Nephron progenitor cell (in vitro differentiated cells): ENCODE measurements at regions not wholly inside any gene's neighbourhood (a gene's known extent, or its start where the extent isn't known, plus 50 kb on each side); places are given as distances from the start of the nearest gene placed in this dataset.
A peak's percentile ranks its signal among the peaks of the same experiment; 100 is the strongest.

ENCODE experiments used
- DNase-seq: peaks from one replicate; pipeline ENCODE4 v3.0.0; 2021
- H3K27ac Mint-ChIP-seq: 2 replicates; pipeline ENCODE4 v1.8.0; 2021; ENCODE audit warnings: mild to moderate bottlenecking, moderate library complexity, mixed read lengths
- H3K27me3 Mint-ChIP-seq: 2 replicates; pipeline ENCODE4 v1.8.0; 2021; ENCODE audit warnings: mild to moderate bottlenecking, low read depth, mixed read lengths; ENCODE audit not compliant: poor library complexity
- H3K36me3 Mint-ChIP-seq: 2 replicates; pipeline ENCODE4 v1.8.0; 2021; ENCODE audit warnings: low read depth, mixed read lengths
- H3K4me1 Mint-ChIP-seq: 2 replicates; pipeline ENCODE4 v1.8.0; 2021; ENCODE audit warnings: mixed read lengths
- H3K4me3 Mint-ChIP-seq: 2 replicates; pipeline ENCODE4 v1.8.0; 2021; ENCODE audit warnings: mild to moderate bottlenecking, moderate library complexity, mixed read lengths
- H3K9me3 Mint-ChIP-seq: 2 replicates; pipeline ENCODE4 v1.8.0; 2021; ENCODE audit warnings: mild to moderate bottlenecking, moderate library complexity, mixed read lengths
- TF ChIP-seq, protein P1 (sequence below): fragments of 200-600 bp; sonication (generic); IDR thresholded peaks from 2 replicates; pipeline ENCODE4 v1.5.0; 2021; ENCODE audit warnings: antibody characterized with exemption

DNA sequence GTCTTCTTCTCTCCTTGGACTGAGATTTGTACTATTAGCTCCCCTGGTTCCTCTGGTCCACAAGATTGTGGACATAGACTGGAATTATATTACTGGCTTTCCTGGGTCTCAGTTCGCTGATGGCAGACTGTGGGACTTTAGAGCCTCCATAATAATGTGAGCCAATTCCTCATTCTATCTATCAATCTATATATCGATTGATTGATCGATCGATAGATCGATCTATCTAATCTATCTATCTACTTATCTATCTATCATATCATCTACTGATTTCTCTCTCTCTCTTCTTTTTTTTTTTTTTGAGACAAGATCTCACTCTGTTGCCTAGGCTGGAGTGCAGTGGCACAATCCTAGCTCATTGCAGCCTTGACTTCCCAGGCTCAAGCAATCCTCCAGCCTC lies 51.5 kb upstream of the DDR1 start:
- peak overlapping the region; percentile 70 for H3K27ac Mint-ChIP-seq
- TF ChIP-seq, protein P1, sequence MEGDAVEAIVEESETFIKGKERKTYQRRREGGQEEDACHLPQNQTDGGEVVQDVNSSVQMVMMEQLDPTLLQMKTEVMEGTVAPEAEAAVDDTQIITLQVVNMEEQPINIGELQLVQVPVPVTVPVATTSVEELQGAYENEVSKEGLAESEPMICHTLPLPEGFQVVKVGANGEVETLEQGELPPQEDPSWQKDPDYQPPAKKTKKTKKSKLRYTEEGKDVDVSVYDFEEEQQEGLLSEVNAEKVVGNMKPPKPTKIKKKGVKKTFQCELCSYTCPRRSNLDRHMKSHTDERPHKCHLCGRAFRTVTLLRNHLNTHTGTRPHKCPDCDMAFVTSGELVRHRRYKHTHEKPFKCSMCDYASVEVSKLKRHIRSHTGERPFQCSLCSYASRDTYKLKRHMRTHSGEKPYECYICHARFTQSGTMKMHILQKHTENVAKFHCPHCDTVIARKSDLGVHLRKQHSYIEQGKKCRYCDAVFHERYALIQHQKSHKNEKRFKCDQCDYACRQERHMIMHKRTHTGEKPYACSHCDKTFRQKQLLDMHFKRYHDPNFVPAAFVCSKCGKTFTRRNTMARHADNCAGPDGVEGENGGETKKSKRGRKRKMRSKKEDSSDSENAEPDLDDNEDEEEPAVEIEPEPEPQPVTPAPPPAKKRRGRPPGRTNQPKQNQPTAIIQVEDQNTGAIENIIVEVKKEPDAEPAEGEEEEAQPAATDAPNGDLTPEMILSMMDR, result no peak
- H3K4me3 Mint-ChIP-seq, result no peak overlapping the region
- H3K27me3 Mint-ChIP-seq, result peaks cover 15% of the 10 kb centered on the region
- no peaks in the 10 kb centered on the region for H3K9me3 Mint-ChIP-seq
- no peaks in the 10 kb centered on the region for H3K36me3 Mint-ChIP-seq
- H3K4me1 Mint-ChIP-seq, result peaks cover 43% of the 10 kb centered on the region
- DNase-seq, result no peak

DNA sequence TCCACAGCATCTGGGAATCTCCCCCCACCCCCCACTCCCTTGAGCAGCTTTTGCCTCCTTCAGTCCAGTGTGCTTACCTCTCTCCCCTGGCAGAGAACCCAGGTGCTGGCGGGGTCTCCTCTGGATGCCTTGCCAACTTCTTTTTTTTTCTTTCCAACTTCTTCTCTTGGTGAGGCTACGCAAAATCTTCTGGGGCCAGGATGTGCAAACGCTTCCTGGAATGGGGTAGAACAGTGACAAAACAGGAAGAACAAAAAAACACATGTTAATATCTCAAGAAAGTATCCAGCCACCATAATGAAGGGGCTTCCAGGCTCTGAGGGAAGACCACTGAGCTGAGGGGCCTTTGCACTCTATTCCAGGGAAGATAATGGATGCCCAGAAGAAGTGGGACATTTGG lies 53.9 kb upstream of the DDR1 start:
- Mint-ChIP-seq H3K4me3 (no peak overlapping the region), H3K27me3 (peaks cover 18% of the 10 kb centered on the region), H3K9me3 (no peaks in the 10 kb centered on the region), H3K4me1 (peaks cover 45% of the 10 kb centered on the region), H3K36me3 (no peaks in the 10 kb centered on the region), H3K27ac (no peak overlapping the region)
- TF ChIP-seq, protein P1, result no peak
- DNase-seq, result no peak

DNA sequence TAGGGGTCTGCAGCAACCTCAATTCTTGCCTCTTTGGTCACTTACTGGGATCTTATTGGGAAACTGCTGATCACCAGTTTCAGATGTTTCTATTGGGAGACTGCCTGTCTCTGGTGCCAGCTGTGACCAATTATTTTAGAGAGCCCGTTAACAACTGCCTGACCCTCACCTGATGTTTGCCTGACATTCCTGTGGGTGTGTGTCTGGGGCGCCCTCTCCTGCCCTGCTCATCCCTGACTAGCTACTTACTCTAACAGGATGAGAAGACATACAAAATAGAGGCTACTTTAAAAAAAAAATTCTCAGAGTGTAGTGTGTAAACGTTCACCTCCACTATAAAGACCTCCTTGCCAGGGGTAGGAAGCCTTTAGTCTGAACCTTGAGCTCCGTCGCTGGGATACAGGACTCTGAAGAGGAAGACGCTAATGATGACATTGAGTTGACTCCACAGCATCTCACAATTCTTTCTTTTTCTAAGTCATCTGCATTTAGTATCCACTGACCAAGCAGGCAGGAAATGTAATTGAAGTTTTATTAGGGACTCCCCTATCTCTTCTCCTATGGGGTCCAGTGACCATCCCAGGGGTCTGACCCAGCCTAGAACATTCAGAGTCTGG lies 54.6 kb upstream of the DDR1 start:
- Mint-ChIP-seq H3K36me3 (no peaks in the 10 kb centered on the region), H3K4me3 (no peak overlapping the region), H3K27me3 (peaks cover 18% of the 10 kb centered on the region), H3K4me1 (peaks cover 42% of the 10 kb centered on the region), H3K9me3 (no peaks in the 10 kb centered on the region), H3K27ac (no peak overlapping the region)
- no peak for DNase-seq
- TF ChIP-seq, protein P1, result no peak

DNA sequence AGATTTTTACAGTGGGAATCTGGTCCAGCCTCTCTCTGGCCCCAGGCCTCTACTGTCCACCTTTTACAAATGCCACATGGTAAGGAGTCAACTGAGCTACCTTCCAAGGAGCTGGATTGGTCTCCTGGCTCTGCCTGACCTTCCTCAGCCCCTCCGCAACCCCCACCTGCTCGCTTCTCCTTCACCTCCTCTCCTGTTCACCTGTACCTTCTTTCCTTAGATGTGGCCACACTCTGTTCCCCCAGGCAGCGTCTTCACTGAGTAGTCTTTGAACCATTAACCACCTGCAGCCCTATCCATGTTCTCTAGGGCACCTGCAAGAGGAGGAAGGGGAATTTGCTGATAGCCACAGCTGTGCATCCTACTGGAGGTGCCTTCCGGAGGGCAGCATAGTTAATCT lies 55.3 kb upstream of the DDR1 start:
- TF ChIP-seq, protein P1, result no peak
- H3K4me1 Mint-ChIP-seq, result peaks cover 40% of the 10 kb centered on the region
- no peak overlapping the region for H3K4me3 Mint-ChIP-seq
- no peak overlapping the region for H3K27ac Mint-ChIP-seq
- H3K36me3 Mint-ChIP-seq, result no peaks in the 10 kb centered on the region
- H3K27me3 Mint-ChIP-seq, result peaks cover 18% of the 10 kb centered on the region
- H3K9me3 Mint-ChIP-seq, result no peaks in the 10 kb centered on the region
- no peak for DNase-seq

DNA sequence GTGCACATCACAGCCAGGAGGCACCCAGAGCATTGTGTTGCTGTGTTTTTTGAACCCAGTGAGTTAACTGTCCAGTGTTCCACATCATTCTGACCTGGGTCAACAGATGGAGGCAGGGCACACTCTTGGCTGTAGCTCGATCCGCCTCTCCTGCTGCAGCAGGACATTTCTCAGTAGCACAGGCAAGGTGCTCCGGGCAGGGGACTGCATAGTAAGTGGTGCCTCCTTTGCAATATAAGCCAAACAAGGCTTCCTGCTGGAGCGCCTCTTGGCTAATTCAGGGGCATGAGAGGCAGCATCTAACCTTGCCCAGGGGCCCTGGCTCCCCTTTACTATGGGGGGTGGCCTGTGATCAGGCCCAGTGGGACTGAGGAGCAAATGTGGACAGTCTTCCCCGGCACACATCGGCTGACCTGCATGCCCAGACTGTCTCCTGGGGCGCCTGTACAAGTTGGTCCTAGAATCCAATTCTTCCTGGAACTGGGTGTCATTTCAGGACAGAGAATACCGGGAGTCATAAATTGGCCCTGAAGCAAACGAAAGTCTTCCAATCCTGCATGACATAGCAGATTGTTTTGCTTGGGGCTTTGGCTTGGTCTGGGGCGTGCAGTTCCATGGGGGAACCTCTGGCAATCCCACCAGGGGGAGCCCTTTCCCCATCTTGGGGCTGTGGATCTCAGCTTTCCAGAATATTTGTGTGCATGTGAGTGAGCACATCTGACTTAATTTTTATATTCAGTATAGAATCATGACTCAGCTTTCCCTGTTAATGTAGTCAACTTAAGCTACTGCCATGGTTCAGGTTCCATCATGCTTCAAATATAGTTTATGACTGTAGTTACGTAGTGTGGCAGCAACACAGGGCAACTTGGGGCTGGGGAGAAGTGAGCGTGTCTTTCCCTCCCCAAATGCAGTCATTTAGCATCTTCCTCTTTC lies 56.0 kb upstream of the DDR1 start:
- H3K36me3 Mint-ChIP-seq, result no peaks in the 10 kb centered on the region
- no peaks in the 10 kb centered on the region for H3K9me3 Mint-ChIP-seq
- peak; percentile 90 for DNase-seq
- H3K27me3 Mint-ChIP-seq, result peaks cover 14% of the 10 kb centered on the region
- H3K4me3 Mint-ChIP-seq, result no peak overlapping the region
- TF ChIP-seq, protein P1, result peak; percentile 95
- peaks cover 40% of the 10 kb centered on the region for H3K4me1 Mint-ChIP-seq
- H3K27ac Mint-ChIP-seq, result no peak overlapping the region
